ENCODE measurements at regions not wholly inside any gene's neighbourhood (a gene's known extent, or its start where the extent isn't known, plus 50 kb on each side); places are given as distances from the start of the nearest gene placed in this dataset.

DNA sequence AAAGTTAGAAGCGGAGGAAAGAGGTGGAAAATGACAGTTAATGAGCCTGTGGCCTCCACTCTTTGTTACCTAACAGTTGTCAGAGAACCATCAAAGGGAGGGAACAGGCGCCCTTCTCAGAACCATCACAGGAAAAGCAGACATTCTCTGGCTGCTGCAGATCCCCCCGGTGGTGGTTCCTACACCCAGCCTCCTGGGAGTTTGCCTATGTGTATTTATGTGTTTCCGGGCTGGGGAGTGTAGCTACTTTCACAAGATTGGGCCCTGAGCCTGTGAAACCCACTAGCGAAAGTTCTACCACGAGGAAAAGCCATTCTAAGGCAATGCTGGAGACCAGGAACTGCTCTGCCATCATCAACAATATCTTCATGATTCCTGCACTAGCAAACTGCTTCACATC, 52.7 kb upstream of the BCOR start:
- Mint-ChIP-seq H3K27ac (no peak overlapping the region), H3K27me3 (no peaks in the 10 kb centered on the region), H3K4me1 (peaks cover 6% of the 10 kb centered on the region), H3K4me3 (no peak overlapping the region), H3K36me3 (ENCODE audit: low read depth) (no peaks in the 10 kb centered on the region)
- no peaks in the 10 kb centered on the region for H3K9me3 ChIP-seq (ENCODE audit: control insufficient read depth, low read length, poor library complexity, severe bottlenecking)
- no peak for ATAC-seq
- DNase-seq, result no peak

DNA sequence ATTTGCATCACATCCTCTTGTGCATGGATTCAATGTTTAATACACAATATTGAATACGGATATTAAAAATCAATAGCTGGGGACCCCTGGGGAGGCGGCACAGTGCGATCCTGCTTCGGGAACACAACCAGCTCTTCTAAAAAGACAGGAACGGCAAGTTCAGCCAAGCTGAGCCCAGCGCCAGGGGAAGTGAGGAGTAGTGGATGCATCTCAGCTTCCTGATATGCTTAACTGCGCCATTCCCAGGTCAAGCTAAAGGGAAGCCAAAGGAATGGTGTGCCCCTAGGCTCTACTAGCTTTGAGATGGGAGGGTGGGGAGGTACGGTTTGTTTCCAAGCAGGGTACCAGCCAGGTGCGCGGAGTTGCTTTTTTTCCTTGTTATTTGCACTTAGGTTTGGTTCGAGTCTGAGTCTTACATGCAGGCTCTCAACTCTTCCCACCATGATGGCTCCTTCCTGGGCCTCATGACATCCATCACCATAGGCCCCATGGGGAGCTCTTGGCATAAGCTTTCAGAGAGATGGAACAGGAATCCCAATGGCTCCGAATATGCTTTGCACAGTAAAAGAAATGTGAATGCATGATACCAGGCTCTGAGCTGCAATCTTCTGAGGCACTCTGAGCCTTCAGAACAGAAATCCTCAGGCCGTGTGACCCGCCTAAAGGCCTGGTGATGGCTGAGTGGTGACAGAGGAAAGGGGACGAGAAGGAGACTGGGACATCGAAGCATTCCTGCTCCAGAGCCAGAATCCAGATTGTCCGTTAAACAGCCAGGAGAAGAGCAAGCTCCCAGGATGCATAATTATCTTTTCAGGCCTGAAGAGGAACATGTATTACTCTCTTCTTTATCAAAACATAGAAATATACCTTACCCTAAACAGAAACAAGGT, 51.8 kb upstream of the BCOR start:
- DNase-seq (no peak), ATAC-seq (no peak)
- H3K36me3 Mint-ChIP-seq (ENCODE audit: low read depth), result no peaks in the 10 kb centered on the region
- no peak overlapping the region for H3K27ac Mint-ChIP-seq
- H3K4me3 Mint-ChIP-seq, result no peak overlapping the region
- no peaks in the 10 kb centered on the region for H3K27me3 Mint-ChIP-seq
- peaks cover 6% of the 10 kb centered on the region for H3K4me1 Mint-ChIP-seq
- H3K9me3 ChIP-seq (ENCODE audit: control insufficient read depth, low read length, poor library complexity, severe bottlenecking), result no peaks in the 10 kb centered on the region

DNA sequence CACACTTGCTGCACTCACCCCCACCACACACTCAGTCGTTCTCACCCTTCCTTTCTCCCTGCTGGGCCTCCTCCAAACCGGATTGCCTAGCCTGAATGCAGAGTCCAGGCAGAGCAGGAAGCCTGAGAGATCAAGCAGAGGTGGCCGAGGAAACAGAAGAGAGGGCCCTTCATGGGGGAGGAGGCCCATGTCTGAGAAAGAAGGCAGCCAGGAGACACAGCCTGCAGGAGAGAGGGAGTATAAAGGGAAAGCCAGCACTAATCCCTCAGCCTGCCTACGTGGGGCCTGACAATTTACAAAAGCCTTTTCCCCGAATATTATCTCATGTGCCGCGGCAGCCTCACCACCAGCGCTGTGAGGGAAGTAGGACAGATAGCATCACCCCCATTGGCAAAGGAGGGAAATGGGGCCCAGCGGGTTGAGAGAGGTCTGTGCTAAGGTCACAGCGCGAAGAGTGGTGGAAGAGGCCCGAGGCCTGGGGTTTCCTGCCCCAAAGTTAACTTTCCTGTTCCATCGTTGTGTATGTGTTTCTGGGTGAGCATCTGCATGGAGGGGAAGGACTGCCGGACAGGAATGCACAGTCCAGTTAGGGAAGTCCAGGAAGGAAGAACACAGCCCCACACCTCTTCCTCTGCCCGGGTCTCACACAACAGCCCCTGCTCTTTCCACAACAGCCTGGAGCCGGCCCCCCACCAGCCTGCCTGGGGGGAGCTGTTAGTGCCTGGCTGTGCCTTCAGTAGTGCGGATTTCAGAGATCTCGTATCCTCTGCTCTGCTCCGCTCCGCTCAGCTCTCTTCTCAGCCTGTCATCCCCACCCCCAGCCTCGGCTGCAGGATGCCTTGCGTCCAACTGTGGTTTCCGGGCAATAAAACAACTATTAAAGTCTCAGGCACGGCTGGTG, 50.9 kb upstream of the BCOR start:
- no peak overlapping the region for H3K27ac Mint-ChIP-seq
- no peaks in the 10 kb centered on the region for H3K36me3 Mint-ChIP-seq (ENCODE audit: low read depth)
- peaks cover 5% of the 10 kb centered on the region for H3K4me1 Mint-ChIP-seq
- ATAC-seq, result no peak
- DNase-seq, result no peak
- H3K9me3 ChIP-seq (ENCODE audit: control insufficient read depth, low read length, poor library complexity, severe bottlenecking), result no peaks in the 10 kb centered on the region
- H3K4me3 Mint-ChIP-seq, result no peak overlapping the region
- no peaks in the 10 kb centered on the region for H3K27me3 Mint-ChIP-seq

DNA sequence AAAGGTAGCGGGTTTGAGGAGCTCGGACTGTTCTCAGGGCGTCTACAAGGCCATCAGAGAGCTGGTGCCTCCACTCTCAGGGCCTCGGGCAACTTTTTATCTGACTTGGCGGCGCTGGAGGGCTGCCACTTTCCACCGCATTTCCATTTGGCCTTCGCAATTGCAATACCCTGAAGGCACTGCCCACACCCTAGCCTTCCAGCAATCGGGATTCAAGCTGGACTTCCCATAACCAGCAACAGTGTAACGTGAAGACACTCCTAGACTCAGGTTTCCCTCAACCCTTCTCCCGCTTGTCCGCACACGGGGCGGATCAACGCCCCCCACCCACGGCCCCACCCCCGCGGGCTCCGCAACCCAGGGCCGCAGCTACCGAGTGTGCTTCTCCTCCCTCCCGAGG, 50.2 kb upstream of the BCOR start:
- Mint-ChIP-seq H3K27ac (no peak overlapping the region), H3K4me1 (peaks cover 2% of the 10 kb centered on the region), H3K36me3 (ENCODE audit: low read depth) (no peaks in the 10 kb centered on the region), H3K27me3 (no peaks in the 10 kb centered on the region), H3K4me3 (no peak overlapping the region)
- no peaks in the 10 kb centered on the region for H3K9me3 ChIP-seq (ENCODE audit: control insufficient read depth, low read length, poor library complexity, severe bottlenecking)
- DNase-seq (no peak), ATAC-seq (no peak)
